Loucy (cell line): ENCODE measurements at regions not wholly inside any gene's neighbourhood (a gene's known extent, or its start where the extent isn't known, plus 50 kb on each side); places are given as distances from the start of the nearest gene placed in this dataset.

Experiments
- EZH2phosphoT487 ChIP-seq: fragments of 200-600 bp; IDR thresholded peaks from 2 replicates; pipeline ENCODE4 v1.6.1; 2018; ENCODE audit warnings: antibody characterized with exemption, mild to moderate bottlenecking, moderate library complexity, borderline replicate concordance
- TF ChIP-seq, protein P1 (sequence below): fragments of 200-600 bp; sonication (generic); conservative IDR thresholded peaks from 2 replicates; pipeline ENCODE4 v1.5.1; 2014; ENCODE audit warnings: mild to moderate bottlenecking, antibody characterized with exemption, low read length

DNA sequence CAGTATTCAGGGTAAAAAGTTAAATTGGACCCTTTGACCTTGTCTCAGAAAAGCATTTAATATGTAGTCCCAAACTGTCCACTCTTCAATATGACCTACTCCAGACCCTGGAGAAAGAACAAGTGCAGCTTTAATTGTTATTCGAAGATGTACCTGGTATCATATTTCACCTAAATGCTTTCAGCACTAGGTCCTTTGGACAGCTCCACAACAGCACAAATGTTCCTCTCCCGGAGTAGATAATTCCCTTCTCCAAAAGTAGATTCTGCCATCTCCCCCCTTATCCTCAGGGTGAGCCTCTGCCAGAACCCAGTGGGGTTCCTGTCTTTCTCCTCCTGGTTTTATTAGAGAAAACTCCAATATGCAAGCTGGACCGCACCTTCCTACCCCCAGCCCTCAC is 104.5 kb upstream of the AJAP1 start:
- TF ChIP-seq, protein P1, sequence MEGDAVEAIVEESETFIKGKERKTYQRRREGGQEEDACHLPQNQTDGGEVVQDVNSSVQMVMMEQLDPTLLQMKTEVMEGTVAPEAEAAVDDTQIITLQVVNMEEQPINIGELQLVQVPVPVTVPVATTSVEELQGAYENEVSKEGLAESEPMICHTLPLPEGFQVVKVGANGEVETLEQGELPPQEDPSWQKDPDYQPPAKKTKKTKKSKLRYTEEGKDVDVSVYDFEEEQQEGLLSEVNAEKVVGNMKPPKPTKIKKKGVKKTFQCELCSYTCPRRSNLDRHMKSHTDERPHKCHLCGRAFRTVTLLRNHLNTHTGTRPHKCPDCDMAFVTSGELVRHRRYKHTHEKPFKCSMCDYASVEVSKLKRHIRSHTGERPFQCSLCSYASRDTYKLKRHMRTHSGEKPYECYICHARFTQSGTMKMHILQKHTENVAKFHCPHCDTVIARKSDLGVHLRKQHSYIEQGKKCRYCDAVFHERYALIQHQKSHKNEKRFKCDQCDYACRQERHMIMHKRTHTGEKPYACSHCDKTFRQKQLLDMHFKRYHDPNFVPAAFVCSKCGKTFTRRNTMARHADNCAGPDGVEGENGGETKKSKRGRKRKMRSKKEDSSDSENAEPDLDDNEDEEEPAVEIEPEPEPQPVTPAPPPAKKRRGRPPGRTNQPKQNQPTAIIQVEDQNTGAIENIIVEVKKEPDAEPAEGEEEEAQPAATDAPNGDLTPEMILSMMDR: no peak
- TF ChIP-seq EZH2phosphoT487: no peak
